GM06990 (cell line): ENCODE measurements at regions not wholly inside any gene's neighbourhood (a gene's known extent, or its start where the extent isn't known, plus 50 kb on each side); places are given as distances from the start of the nearest gene placed in this dataset.

Experiments
- DNase-seq: peaks from one replicate; pipeline ENCODE4 v3.0.0-alpha.2; 2011; ENCODE audit not compliant: insufficient read length; ENCODE audit errors: extremely low read depth
- H3K27me3 ChIP-seq: replicated peaks from 2 replicates; pipeline ENCODE4 v1.6.0; 2011; ENCODE audit warnings: low read length; ENCODE audit not compliant: control insufficient read depth, insufficient read depth
- H3K36me3 ChIP-seq: 2 replicates; pipeline ENCODE4 v1.5.1; 2011; ENCODE audit warnings: low read length; ENCODE audit not compliant: control insufficient read depth, insufficient read depth
- H3K4me3 ChIP-seq: replicated peaks from 2 replicates; pipeline ENCODE4 v1.5.1; 2011; ENCODE audit warnings: low read depth, mild to moderate bottlenecking, control low read depth, low read length
- CTCF ChIP-seq: IDR thresholded peaks from 2 replicates; pipeline ENCODE4 v1.5.1; 2011; ENCODE audit warnings: low read length, control low read depth, mild to moderate bottlenecking, inconsistent platforms; ENCODE audit not compliant: insufficient read depth, poor library complexity, severe bottlenecking

- no peak for TF ChIP-seq CTCF
- DNase-seq: no peak
- H3K27me3 ChIP-seq: no peaks in the 10 kb centered on the region
- H3K4me3 ChIP-seq: no peak overlapping the region
- H3K36me3 ChIP-seq: no peaks in the 10 kb centered on the region
Observed at GRCh38 chr13:21800837-21801616, 130.2 kb downstream of the FGF9 start.

GRCh38 chr13:21805733-21806132 lies 134.9 kb downstream of the FGF9 start:
- DNase-seq: no peak
- no peak for TF ChIP-seq CTCF
- no peak overlapping the region for H3K4me3 ChIP-seq
- no peaks in the 10 kb centered on the region for H3K27me3 ChIP-seq
- no peaks in the 10 kb centered on the region for H3K36me3 ChIP-seq

- TF ChIP-seq CTCF: no peak
- Histone ChIP-seq H3K36me3 (no peaks in the 10 kb centered on the region), H3K27me3 (no peaks in the 10 kb centered on the region), H3K4me3 (no peak overlapping the region)
- DNase-seq: no peak
Observed at GRCh38 chr13:21812192-21812626, 141.3 kb downstream of the FGF9 start.

- no peak for DNase-seq
- Histone ChIP-seq H3K4me3 (no peak overlapping the region), H3K27me3 (no peaks in the 10 kb centered on the region), H3K36me3 (no peaks in the 10 kb centered on the region)
- TF ChIP-seq CTCF: no peak
Observed at GRCh38 chr13:21813110-21813509, 142.2 kb downstream of the FGF9 start.

- DNase-seq: no peak
- Histone ChIP-seq H3K36me3 (no peaks in the 10 kb centered on the region), H3K4me3 (no peak overlapping the region), H3K27me3 (no peaks in the 10 kb centered on the region)
- TF ChIP-seq CTCF: no peak
Observed at GRCh38 chr13:21813844-21814243, 143.0 kb downstream of the FGF9 start.

GRCh38 chr13:21814604-21815003 lies 143.7 kb downstream of the FGF9 start:
- H3K27me3 ChIP-seq: no peaks in the 10 kb centered on the region
- DNase-seq: no peak
- no peaks in the 10 kb centered on the region for H3K36me3 ChIP-seq
- no peak overlapping the region for H3K4me3 ChIP-seq
- TF ChIP-seq CTCF: no peak
